ENCODE measurements at regions not wholly inside any gene's neighbourhood (a gene's known extent, or its start where the extent isn't known, plus 50 kb on each side); places are given as distances from the start of the nearest gene placed in this dataset.
A peak's percentile ranks its signal among the peaks of the same experiment; 100 is the strongest.
"Not testable (repeated sequence)": the region's sequence is repeated elsewhere in the genome, so short reads cannot be mapped to it uniquely, and the experiment has no call there.

DNA sequence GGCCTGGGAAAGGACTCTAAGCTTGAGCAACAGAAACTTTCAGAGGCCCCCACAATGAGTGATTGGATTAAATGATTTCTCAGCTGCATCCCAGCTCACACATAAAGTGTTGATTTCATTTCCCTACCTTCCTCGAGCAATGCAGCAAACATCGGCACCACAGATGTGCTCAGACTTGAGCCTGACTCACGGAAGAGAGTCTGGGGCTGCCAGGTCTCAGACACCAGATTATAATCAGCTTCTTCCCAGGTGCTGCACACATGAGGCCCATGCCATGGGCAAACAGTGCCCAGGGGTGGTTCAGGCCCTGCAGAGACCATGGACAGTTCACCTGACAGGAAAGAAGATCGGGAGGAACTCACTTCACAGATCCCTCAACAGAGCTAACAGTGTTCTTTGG, 226.6 kb upstream of the TENM4 start:
- no peak for DNase-seq

DNA sequence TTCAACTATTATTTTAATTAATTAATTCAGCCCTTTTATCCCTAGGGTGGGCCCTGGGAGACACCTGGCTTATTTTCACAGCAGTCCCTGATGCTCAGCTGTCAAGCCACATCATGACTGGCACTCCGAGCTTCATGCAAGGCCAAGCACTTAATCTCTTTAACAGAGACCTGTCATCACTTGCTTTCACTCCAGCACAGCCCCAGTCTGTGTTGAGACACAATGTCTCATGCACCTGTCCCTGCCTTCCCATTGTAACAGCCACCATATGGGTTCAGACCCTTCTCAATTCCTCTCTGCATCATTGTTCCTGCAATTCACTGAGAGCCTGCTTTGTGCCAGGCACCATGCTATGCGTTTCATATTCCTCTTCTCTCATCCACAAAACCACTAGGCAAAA, 222.2 kb upstream of the TENM4 start:
- DNase-seq: no peak

DNA sequence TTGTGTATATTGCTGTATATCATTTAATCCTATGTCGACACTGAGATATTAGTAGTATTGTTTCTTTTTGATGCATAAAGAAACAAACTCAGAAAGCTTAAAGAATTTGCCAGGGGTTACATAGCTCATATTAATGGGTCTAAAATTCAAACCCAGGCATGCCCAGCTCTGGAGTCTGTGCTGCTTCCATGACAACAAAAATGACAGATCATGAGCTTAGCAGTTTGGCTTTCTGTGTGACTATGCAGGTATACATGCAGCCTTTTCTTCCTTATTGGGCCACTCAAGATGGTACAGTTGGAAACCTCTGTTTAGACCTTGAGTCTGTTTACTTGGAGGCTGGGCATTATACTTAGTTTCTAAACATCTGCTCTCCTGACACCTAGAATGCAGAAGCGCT, 220.5 kb upstream of the TENM4 start:
- DNase-seq: no peak

DNA sequence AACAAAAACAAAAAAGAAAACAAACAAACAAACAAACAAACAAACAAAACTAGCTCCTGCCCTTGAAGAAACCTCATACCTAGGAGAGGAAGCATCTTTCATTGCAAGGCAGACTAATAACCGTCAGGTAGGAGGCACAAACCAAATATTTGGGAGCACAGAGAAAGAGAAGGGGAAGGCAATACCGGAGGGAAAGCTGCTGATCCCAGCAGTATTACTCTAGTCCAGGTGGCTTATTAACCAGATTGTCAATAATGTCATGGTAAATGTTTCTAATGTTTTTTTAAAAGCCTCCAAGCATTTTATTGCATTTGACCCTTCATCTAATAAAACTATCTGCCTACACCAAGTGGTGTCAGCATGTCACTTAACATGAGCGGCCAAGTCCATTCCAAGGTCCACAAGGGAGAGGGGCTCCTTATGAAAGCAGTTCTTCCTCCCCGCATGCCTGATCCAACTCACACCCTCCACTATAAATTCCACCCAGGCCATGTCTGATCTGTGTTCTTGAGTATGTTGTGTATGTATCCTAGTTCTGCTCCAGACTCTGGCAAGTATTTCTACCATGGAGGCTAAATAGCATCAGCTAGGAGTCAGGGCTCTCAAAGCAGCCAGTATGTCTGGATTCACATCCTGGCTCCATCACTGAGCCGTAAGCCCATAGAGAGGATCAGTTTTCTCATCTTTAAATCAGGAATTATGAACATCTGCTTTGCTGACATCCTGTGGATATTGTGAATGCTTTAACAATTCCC, 208.1 kb upstream of the TENM4 start:
- no peak for DNase-seq

DNA sequence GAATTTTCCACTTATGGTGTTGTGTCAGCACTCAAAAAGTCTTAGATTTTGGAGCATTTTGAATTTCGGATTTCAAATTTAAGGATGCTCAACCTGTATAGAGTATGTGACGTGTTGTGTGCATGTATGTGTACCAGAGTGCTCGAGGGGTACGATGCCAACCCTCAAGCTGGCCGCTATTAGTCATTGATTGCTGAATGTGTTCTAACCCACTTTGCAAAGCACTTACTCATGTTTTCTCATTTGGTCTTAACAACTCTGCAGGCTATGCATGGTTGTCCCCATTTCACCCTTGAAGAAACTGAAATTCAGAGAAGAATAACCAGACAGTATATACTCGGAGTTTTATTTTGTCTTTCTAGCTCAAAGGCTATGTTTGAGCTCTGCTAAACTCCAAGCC, 196.4 kb upstream of the TENM4 start:
- no peak for DNase-seq

DNA sequence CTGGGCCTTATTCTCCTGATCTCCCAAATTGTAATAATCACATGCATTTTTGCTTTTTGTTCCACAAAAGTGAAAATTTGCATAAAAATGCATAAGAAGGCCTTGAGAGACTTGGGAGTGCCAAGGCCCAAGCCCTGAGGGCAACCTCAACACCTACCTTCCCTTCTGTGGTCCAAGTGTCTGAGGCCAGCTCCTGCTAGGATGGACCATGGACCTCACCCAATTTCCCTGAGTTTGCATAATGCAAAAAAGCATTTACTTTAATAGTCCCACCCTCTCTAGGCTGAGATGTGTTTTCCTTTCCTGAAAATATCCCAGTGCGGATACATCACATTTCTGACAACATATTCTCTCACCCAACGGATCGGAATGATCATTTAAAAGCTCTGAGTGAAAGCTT, 194.1 kb upstream of the TENM4 start:
- peak; percentile 59 for DNase-seq

DNA sequence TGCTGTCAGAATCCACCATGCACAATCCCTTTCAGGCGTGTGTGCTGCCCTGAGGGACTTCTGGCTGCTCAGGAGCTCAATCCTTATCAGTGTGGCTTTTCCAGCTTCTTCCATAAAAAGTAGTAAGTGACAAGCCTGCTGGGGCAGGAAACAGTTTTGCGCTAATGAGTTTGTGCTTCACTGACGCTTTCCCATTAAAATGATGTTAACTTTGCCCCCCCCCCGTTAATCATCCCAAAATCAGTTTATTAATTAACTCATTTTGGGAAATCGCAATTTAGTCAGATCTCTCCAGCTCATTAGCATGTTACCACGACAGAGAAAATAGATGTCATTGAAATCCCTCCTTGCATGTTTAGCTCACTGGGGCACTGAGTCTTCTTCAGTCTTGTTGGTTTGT, 186.5 kb upstream of the TENM4 start:
- DNase-seq: no peak

DNA sequence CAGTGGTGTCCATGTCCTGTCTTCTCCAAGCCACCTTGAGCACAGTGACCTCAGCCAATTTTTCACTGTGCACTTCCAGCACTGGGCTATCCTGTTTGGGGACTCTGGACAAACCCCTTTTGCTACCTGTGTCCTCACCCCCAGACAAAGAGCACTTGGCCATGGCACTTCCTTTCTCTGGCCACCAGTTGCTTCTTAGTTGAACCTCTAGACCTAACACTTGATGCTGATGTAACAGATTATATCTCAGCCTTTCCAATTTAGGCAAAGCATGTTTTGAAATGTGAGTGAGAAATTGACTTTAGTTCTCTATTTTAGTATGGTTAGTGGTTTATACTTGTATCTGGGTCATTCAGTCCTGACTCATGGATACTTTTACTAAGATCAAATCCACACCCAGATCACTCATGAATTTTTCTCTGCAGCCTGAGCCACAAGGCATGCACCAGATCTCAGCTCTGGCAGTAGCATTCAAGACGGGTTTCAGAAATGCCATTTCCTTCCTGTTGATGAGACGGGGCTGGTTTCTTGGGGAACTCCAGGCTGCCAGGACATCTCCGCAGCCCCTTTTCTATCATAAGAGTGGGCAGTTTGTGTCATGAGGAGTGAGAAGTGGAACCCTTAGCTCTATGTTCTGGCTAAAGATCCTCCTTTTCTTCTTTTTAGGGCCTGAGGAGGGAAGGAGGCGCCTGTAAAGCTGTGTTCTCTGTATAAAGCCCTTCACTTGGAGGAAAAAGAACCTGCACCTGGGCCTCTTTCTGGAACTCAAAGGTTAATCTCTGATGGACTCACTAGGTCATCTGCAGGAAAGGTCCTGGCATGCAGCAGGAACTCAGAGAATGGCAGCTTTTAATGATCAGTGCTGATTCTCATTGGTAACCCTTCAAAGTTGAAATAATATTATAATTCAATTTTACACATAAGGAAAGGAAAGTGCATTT, 185.6 kb upstream of the TENM4 start:
- no peak for DNase-seq

DNA sequence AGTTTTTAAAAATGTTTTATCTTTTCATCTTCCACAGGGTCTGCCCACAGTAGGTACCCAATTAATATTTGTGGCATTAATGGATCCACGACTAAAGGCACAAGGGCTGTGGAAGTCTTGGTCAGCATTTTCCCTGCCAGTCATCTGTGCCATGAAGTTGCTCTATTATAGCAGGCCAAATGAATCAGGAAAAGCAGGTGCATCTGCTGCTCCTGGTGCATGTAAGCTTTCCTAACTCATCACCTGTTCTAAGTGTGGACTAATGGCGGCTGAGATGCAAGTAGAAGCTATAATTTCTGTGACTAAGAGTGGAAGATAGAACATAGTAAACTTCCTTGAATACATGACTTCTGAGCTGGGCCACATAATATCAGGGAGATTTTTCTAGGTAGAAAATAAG, 182.5 kb upstream of the TENM4 start:
- DNase-seq: no peak

DNA sequence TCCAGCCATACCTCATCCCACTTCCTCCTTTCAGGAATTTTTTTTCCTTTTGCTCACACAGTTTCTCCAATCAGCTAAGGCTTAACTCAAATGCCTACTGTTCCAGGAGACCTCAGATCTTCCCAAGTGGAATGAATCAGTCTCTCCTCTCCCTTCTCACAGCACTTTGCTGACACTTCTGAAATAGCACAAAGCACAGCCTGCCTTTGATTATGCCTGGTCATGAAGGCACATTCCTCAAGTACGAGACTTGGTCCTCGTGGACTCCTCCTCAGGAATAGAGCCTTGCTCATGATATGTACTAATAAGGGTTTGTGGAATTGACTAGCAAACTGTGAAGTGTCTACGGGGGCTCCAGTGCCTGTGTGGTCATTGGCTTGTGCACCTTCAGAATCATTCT, 176.7 kb upstream of the TENM4 start:
- DNase-seq: no peak

DNA sequence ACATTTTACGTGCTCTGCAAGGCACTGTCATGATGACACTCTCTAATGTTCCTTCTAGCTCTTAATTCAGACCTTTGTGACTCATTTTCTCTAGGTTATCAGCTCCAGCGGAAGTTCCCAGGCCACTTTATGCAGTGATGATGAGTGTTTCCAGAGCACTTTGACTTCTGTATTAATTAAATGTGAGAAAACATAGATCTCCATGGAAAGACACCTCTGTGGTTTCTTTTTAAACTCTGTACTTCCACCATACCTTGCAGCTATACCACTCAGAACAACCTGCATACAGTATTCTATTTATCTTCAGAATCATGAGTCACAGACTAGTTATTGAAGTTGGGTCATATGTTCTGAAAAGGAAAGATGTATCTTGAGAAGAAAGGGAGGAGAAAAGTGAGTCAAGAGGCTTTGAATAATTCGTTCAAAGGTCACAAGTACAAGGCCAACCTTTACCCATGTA, 175.6 kb upstream of the TENM4 start:
- no peak for DNase-seq

DNA sequence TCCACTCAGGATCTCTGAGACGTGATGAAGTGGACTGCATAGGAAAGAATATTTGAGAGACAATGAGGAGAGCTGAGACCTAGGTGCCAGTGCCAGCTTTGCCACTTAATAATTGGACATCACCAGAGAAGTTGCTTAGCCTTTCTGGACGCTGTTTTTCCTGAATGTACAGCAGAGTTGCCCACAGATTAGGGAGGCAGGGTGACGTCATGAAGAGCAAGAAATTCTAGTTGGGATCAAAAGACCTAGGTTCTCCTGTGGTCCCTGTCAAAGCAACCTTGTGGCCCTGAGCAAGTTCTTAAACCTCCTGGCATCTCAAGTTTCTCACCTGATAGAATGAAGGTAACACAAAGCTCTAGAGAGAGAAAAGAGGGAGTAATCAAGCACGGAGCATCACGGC, 174.6 kb upstream of the TENM4 start:
- DNase-seq: no peak

DNA sequence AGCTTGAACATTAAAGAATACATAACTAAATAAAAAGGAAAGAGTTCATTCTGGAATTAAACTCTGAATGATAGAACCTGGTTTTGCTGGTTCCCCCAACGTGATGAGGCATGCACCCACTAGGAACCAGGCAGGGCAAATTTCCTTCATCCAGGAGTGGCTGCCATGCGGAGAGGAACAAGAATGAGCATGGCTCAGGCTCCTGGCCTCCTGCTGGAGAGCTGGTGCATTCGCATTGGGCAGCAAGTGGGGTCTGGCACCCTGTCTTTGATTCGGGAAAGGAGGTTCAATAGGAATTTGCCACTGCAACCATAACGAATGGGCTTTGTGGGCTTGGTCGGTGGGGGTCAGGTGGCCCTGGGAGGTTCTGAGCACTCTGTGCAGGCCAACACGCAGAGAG, 169.8 kb upstream of the TENM4 start:
- DNase-seq: no peak

DNA sequence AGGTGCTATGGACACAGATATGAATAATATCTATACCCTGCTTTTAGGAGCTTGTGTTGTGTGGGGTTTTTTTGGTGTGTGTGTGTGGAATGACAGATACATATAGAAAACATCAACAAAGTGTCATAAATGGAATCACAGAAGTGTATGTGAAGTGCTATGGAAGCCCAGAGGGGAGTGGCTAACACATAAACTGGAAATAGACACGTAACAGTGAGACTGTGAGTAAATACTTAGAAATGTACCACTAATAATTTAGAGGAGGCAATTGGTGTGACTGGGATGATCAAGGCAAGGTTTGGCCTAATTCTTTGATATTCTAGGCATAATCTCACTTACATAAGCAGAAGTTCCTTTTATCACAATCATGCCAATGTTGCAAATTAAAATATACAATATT, 169.3 kb upstream of the TENM4 start:
- no peak for DNase-seq

DNA sequence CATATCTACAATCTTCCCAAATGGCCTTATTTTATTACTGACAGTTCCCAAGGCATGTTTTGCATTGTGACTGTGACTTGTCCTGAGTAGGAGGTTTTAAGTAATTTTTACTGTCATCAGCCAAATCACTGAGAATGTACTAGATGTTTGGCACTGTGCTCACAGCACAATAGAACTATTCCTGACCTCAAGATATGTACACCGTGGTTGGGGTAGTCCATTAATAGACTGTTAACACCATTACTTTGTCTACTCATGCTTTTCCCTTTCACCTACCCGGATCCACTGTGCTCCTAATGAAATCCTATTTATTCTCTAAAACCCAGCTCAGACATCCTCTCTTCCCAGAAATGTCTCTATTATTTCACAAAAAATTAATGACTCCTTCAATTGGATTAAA, 168.7 kb upstream of the TENM4 start:
- DNase-seq: no peak

DNA sequence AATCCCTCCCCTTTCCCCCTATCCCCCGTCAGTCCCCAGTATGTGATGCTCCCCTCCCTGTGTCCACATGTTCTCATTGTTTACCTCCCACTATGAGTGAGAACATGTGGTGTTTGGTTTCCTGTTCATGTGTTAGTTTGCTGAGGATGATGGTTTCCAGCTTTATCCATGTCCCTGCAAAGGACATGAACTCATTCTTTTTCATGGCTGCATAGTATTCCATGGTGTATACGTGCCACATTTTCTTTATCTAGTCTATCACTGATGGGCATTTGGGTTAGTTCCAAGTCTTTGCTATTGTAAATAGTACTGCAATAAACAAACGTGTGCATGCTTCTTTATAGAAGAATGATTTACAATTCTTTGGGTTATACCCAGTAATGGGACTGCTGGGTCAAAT, 165.6 kb upstream of the TENM4 start:
- DNase-seq: not testable (repeated sequence)

DNA sequence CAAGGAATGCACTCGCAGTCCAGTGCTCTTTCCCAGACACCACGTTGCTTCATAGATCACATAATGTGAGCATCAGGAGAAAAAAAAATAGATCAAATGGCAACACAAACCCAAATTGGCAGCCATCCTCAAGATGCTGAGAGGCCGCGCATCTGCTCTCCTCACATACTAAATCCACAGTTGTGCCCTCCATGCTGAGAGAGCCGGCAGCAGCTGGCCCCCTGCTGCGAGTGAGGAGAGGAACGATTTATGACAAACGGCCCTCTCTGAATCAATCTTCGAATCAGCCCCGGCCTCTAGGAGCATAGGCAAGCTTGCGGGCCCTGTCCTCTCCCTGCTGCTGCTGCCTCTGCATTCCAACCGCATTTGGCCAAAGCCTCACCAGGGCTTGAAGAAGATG, 159.9 kb upstream of the TENM4 start:
- no peak for DNase-seq

DNA sequence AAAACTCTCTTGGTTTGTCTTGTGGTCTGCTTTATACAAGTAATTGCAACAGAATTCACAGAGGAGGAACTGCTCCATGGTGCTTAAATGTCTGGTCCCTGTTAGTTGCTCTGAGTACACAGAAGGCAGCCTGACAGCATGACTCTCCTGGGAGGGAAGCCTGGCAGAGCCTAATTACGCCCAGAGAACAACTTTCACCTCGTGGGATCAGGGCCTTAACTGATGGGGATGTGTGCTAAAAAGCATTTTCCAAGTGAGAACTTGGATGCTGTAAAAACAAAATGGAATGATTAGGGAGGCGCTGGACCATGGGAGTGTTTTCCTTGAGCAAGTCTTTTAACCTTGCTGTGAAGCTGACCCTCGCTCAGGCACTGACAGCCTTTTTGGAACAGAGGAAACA, 154.0 kb upstream of the TENM4 start:
- DNase-seq: no peak

DNA sequence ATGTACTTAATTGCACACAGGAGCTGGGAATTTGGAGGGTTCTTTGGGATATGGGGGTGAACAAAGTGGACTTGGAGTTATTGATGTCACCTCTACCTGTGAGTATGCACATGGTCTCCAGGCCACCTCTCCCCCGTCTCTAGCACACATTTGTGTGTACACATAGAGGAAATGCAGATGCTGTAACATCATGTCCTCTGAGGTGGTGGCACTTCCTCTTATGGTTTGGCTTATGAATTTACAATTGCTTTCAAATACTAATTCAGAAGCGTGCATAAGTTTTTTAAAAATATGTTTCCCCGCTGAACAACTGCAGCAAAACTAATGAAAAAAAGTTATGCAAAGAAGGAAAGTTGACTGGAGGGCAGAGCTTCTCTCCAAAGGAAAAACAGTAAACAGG, 152.0 kb upstream of the TENM4 start:
- no peak for DNase-seq

DNA sequence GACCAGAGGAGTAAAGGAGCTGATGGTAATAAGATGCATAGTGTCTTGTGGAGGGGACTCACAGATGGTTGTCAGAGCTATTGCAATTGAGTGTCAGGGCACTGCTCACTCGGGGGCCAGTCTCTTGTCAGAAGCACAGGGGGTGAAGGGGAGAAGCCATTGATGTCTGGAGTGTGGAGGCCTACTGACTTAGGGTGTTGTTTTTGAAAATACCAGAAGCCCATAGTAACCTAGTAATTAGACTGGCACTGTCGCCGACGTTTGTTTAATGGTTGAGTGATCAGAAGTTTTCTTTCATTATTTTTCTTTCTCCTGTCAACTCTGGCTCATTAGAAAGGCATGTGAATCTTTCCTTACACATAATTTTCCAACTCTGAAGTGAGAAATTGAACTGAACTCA, 151.6 kb upstream of the TENM4 start:
- no peak for DNase-seq

DNA sequence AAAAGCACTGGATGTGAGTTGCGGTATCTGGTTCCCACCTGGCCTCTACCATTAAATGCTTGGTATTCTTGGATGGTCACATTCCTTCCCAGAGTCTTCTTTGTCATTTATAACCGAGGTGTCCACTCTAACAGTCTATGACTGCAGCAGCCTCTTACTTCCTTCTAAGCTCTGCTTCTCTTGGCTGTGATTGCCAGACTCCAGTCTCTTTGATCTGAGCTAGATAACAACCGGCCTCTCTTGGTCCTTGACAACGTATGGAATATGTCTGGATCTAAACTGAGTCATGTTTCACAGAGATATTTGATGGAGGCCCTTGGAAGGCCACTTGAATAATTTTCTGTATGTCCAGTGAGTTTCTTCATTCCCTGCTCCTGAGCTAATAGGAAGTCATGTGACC, 141.6 kb upstream of the TENM4 start:
- DNase-seq: no peak

DNA sequence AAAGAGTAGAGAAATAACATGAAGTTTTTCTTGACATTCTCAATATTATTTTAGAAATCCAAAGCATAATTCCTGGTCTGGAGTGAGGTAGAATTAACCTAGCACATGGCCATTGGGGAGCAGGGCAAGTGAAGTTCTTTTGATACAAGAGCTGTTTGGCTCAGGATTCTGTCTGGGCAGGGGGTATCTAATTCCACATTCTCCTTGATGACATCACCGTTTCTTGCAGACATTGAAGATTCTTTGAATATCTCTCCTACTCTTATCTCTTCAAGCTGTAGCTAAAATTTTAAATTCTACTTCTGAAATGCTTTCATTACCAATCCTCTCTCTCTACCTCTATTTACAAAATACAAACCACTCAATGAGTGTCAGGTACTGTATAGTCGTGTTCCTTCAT, 138.2 kb upstream of the TENM4 start:
- no peak for DNase-seq

DNA sequence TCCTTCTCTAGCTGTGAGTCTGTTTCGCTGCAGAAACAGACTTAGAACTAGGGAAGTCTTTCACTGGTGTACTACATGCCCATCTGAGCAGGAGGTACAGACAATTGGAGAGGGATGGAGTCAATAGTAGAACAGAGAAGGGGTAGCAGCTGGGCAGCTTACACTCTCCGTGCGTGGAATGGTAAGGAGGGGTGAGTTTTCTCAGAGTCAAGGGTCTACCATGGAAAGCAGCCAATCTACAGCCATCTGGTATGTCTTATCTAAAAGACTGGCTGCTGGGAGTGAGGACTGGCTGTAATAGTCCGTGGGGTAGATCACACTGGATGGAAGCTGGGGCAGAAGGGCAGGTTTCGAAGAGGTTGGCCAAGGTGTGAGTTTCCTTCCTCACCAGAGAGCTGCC, 137.3 kb upstream of the TENM4 start:
- no peak for DNase-seq

DNA sequence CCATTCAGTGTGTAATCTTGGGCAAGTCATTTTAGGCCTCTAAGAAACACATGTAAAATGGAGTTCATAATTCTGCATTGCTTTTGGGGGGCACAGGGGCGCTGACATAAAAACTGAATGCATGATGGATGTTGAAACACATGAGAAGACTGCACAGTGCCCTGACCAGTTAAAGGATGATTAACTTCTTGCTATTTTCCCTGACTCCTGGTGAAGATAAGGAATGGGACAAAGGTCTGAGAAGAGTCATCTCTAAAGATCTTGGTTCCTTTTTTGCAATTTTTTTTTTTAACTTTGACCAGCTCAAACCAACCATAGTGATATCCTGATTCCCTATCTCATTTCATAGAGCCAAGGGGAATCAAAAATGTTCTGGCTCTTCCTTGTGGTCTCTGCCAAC, 134.9 kb upstream of the TENM4 start:
- DNase-seq: no peak

Measured in NCI-H526 treated with DMSO at 0.1 percent for 48 hours (cell line).